H9 (cell line): ENCODE measurements at regions not wholly inside any gene's neighbourhood (a gene's known extent, or its start where the extent isn't known, plus 50 kb on each side); places are given as distances from the start of the nearest gene placed in this dataset.

Experiments used
- DNase-seq: peaks from one replicate; pipeline ENCODE4 v3.0.0-alpha.2; 2017
- H2AFZ ChIP-seq: one replicate; pipeline ENCODE4 v1.6.1; 2013; ENCODE audit warnings: mild to moderate bottlenecking, low read length, control low read depth, moderate library complexity
- H2AK5ac ChIP-seq: 2 replicates; pipeline ENCODE4 v1.6.1; 2013; ENCODE audit warnings: low read length, control low read depth, mixed read lengths; ENCODE audit not compliant: insufficient read length
- H2BK120ac ChIP-seq: one replicate; pipeline ENCODE4 v1.6.1; 2013; ENCODE audit warnings: low read depth, mild to moderate bottlenecking, low read length, control low read depth, inconsistent platforms; ENCODE audit not compliant: poor library complexity, severe bottlenecking
- H2BK12ac ChIP-seq: 2 replicates; pipeline ENCODE4 v1.6.1; 2013; ENCODE audit warnings: low read length, control low read depth, mixed read lengths, low read depth; ENCODE audit not compliant: insufficient read length
- H2BK15ac ChIP-seq: 2 replicates; pipeline ENCODE4 v1.6.1; 2013; ENCODE audit warnings: low read depth, low read length, control low read depth
- H2BK20ac ChIP-seq: one replicate; pipeline ENCODE4 v1.6.1; 2013; ENCODE audit warnings: low read depth, mild to moderate bottlenecking, low read length, control low read depth, inconsistent platforms; ENCODE audit not compliant: poor library complexity, severe bottlenecking
- H2BK5ac ChIP-seq: 2 replicates; pipeline ENCODE4 v1.6.1; 2013; ENCODE audit warnings: low read length, control low read depth, mixed read lengths; ENCODE audit not compliant: insufficient read length
- H3K14ac ChIP-seq: 2 replicates; pipeline ENCODE4 v1.6.1; 2013; ENCODE audit warnings: low read length, control low read depth; ENCODE audit not compliant: insufficient read depth
- H3K18ac ChIP-seq: 2 replicates; pipeline ENCODE4 v1.6.1; 2013; ENCODE audit warnings: low read depth, mild to moderate bottlenecking, mixed read lengths, low read length, control low read depth; ENCODE audit not compliant: insufficient read length
- H3K23ac ChIP-seq: 2 replicates; pipeline ENCODE4 v1.6.1; 2013; ENCODE audit warnings: low read length, control low read depth, mixed read lengths, low read depth; ENCODE audit not compliant: insufficient read length
- H3K23me2 ChIP-seq: 2 replicates; pipeline ENCODE4 v1.6.1; 2013; ENCODE audit warnings: low read depth, mild to moderate bottlenecking, mixed read lengths, low read length, control low read depth; ENCODE audit not compliant: insufficient read length, poor library complexity, severe bottlenecking
- H3K27ac ChIP-seq: 2 replicates; pipeline ENCODE4 v1.5.1; 2013; ENCODE audit warnings: low read length, control low read depth, mixed read lengths, low read depth; ENCODE audit not compliant: insufficient read length
- H3K27me3 ChIP-seq: 2 replicates; pipeline ENCODE4 v1.6.1; 2013; ENCODE audit warnings: low read length, control low read depth, inconsistent platforms; ENCODE audit not compliant: insufficient read depth
- H3K4ac ChIP-seq: 2 replicates; pipeline ENCODE4 v1.6.1; 2013; ENCODE audit warnings: low read depth, mild to moderate bottlenecking, control low read depth, inconsistent platforms, low read length, moderate library complexity
- H3K4me1 ChIP-seq: 2 replicates; pipeline ENCODE4 v1.6.1; 2013; ENCODE audit warnings: low read length, control low read depth, inconsistent platforms; ENCODE audit not compliant: insufficient read depth
- H3K4me2 ChIP-seq: 2 replicates; pipeline ENCODE4 v1.6.1; 2013; ENCODE audit warnings: low read length, control low read depth, mixed read lengths; ENCODE audit not compliant: insufficient read length, insufficient read depth
- H3K56ac ChIP-seq: 2 replicates; pipeline ENCODE4 v1.6.1; 2013; ENCODE audit warnings: low read depth, mild to moderate bottlenecking, mixed read lengths, low read length, control low read depth; ENCODE audit not compliant: insufficient read length
- H3K79me1 ChIP-seq: 2 replicates; pipeline ENCODE4 v1.6.1; 2013; ENCODE audit warnings: low read depth, mild to moderate bottlenecking, moderate library complexity, low read length, control low read depth, inconsistent platforms; ENCODE audit not compliant: insufficient read depth, poor library complexity, severe bottlenecking
- H3K79me2 ChIP-seq: 2 replicates; pipeline ENCODE4 v1.6.1; 2013; ENCODE audit warnings: low read length, control low read depth, inconsistent platforms; ENCODE audit not compliant: insufficient read depth
- H3K9ac ChIP-seq: 2 replicates; pipeline ENCODE4 v1.6.1; 2013; ENCODE audit warnings: low read length, control low read depth, mixed read lengths; ENCODE audit not compliant: insufficient read length; ENCODE audit errors: extremely low read depth
- H3K9me3 ChIP-seq: one replicate; pipeline ENCODE4 v1.6.1; 2013; ENCODE audit warnings: low read depth, low read length, inconsistent platforms; ENCODE audit not compliant: control insufficient read depth
- H3T11ph ChIP-seq: one replicate; pipeline ENCODE4 v1.6.1; 2013; ENCODE audit warnings: mild to moderate bottlenecking, low read length, control low read depth, inconsistent platforms
- H4K20me1 ChIP-seq: one replicate; pipeline ENCODE4 v1.6.1; 2013; ENCODE audit not compliant: control insufficient read depth, insufficient read length, insufficient read depth
- H4K5ac ChIP-seq: 2 replicates; pipeline ENCODE4 v1.6.1; 2013; ENCODE audit warnings: low read depth, mild to moderate bottlenecking, mixed read lengths, low read length, control low read depth; ENCODE audit not compliant: insufficient read length
- H4K8ac ChIP-seq: replicated peaks from 2 replicates; pipeline ENCODE4 v1.6.1; 2013; ENCODE audit warnings: low read length, control low read depth, mixed read lengths, low read depth; ENCODE audit not compliant: insufficient read length
- H4K91ac ChIP-seq: 2 replicates; pipeline ENCODE4 v1.6.1; 2013; ENCODE audit warnings: low read depth, mild to moderate bottlenecking, moderate library complexity, mixed read lengths, low read length, control low read depth; ENCODE audit not compliant: insufficient read length
- H3K27ac Mint-ChIP-seq, 3 experiments: 2 replicates in 2 of 3; 3 replicates in 1 of 3; pipeline ENCODE4 v1.8.0; 2020 to 2021; ENCODE audit warnings: mixed read lengths in 3 of 3, mild to moderate bottlenecking in 1 of 3, moderate library complexity in 1 of 3
- H3K27me3 Mint-ChIP-seq: 2 replicates; pipeline ENCODE4 v1.8.0; 2021; ENCODE audit warnings: low read depth, mild to moderate bottlenecking, moderate library complexity, mixed read lengths
- H3K36me3 Mint-ChIP-seq, 3 experiments: 2 replicates in 2 of 3; 3 replicates in 1 of 3; pipeline ENCODE4 v1.8.0; 2020 to 2021; ENCODE audit warnings: low read depth in 3 of 3, mixed read lengths in 3 of 3; ENCODE audit not compliant: insufficient read depth in 1 of 3
- H3K4me1 Mint-ChIP-seq, 2 experiments: 2 replicates each; pipeline ENCODE4 v1.8.0; 2020; ENCODE audit warnings: mixed read lengths in 2 of 2
- H3K4me3 Mint-ChIP-seq, 2 experiments: 2 replicates in 1 of 2; 3 replicates in 1 of 2; pipeline ENCODE4 v1.8.0; 2020 to 2021; ENCODE audit warnings: mild to moderate bottlenecking in 2 of 2, mixed read lengths in 2 of 2, moderate library complexity in 1 of 2
- H3K9me3 Mint-ChIP-seq, 2 experiments: 2 replicates in 1 of 2; 3 replicates in 1 of 2; pipeline ENCODE4 v1.8.0; 2020; ENCODE audit warnings: mild to moderate bottlenecking in 2 of 2, mixed read lengths in 2 of 2, moderate library complexity in 1 of 2
- WGBS: extraction: QIAGEN DNeasy Blood & Tissue Kit; methylation state at CpG from one replicate; pipeline ENCODE4 v1.1.7; 2013; ENCODE audit warnings: missing lambda C conversion rate, low lambda C conversion rate, mixed read lengths; ENCODE audit not compliant: insufficient read length; ENCODE audit errors: extremely low coverage; 5-methylcytosine and 5-hydroxymethylcytosine counted together
- TF ChIP-seq, protein P1 (sequence below): fragments of 200-600 bp; sonication (generic); conservative IDR thresholded peaks from 3 replicates; pipeline ENCODE4 v1.8.0; 2021; ENCODE audit warnings: antibody characterized with exemption, mild to moderate bottlenecking

- Histone ChIP-seq H2AFZ (no peak overlapping the region), H2AK5ac (no peak overlapping the region), H2BK120ac (no peak overlapping the region), H3K9ac (no peak overlapping the region), H2BK12ac (no peak overlapping the region), H2BK20ac (no peak overlapping the region), H3T11ph (no peak overlapping the region), H3K27ac (no peak overlapping the region), H4K5ac (no peak overlapping the region), H4K20me1 (no peaks in the 10 kb centered on the region), H4K91ac (no peak overlapping the region), H3K14ac (no peak overlapping the region), H3K18ac (no peak overlapping the region), H2BK15ac (no peak overlapping the region), H3K23ac (no peak overlapping the region), H3K27me3 (no peaks in the 10 kb centered on the region), H3K79me1 (no peaks in the 10 kb centered on the region), H3K56ac (no peak overlapping the region), H3K23me2 (no peaks in the 10 kb centered on the region), H2BK5ac (no peak overlapping the region), H3K79me2 (no peaks in the 10 kb centered on the region), H3K4me1 (peaks cover 4% of the 10 kb centered on the region), H3K9me3 (no peaks in the 10 kb centered on the region), H3K4ac (no peak overlapping the region), H3K4me2 (no peak overlapping the region), H4K8ac (no peak overlapping the region)
- no peaks in the 10 kb centered on the region for H3K36me3 Mint-ChIP-seq
- H3K4me3 Mint-ChIP-seq = no peak overlapping the region
- H3K9me3 Mint-ChIP-seq = no peaks in the 10 kb centered on the region; a peak in 2 of 5 replicates
- peaks cover 24 to 26% of the 10 kb centered on the region in 2 experiments for H3K4me1 Mint-ChIP-seq
- no CpG with 5 or more reads among the region's 3 CpGs for WGBS
- H3K27ac Mint-ChIP-seq = no peak overlapping the region; a peak in 3 of 7 replicates
- no peak for DNase-seq
- peaks cover 4% of the 10 kb centered on the region; the same call in 1 of the 2 replicates for H3K27me3 Mint-ChIP-seq
- TF ChIP-seq, protein P1, sequence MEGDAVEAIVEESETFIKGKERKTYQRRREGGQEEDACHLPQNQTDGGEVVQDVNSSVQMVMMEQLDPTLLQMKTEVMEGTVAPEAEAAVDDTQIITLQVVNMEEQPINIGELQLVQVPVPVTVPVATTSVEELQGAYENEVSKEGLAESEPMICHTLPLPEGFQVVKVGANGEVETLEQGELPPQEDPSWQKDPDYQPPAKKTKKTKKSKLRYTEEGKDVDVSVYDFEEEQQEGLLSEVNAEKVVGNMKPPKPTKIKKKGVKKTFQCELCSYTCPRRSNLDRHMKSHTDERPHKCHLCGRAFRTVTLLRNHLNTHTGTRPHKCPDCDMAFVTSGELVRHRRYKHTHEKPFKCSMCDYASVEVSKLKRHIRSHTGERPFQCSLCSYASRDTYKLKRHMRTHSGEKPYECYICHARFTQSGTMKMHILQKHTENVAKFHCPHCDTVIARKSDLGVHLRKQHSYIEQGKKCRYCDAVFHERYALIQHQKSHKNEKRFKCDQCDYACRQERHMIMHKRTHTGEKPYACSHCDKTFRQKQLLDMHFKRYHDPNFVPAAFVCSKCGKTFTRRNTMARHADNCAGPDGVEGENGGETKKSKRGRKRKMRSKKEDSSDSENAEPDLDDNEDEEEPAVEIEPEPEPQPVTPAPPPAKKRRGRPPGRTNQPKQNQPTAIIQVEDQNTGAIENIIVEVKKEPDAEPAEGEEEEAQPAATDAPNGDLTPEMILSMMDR = no peak
Observed at GRCh38 chr20:52616629-52617028, 355.5 kb upstream of the TSHZ2 start.
